Astrocyte (in vitro differentiated cells and primary cell): ENCODE measurements at regions not wholly inside any gene's neighbourhood (a gene's known extent, or its start where the extent isn't known, plus 50 kb on each side); places are given as distances from the start of the nearest gene placed in this dataset.
A peak's percentile ranks its signal among the peaks of the same experiment; 100 is the strongest.

Experiments used
- DNase-seq: peaks from one replicate; pipeline ENCODE4 v3.0.0-alpha.2; 2010; ENCODE audit warnings: low read depth
- FAIRE-seq: peaks from 2 replicates; lab custom pipeline; 2011; peaks lifted over from hg19 to GRCh38; lab: Jason Lieb, UNC
- H2AFZ ChIP-seq: 2 replicates; pipeline ENCODE4 v1.6.0; 2012; ENCODE audit warnings: low read depth, low read length, inconsistent platforms
- H3K27ac ChIP-seq: 2 replicates; pipeline ENCODE4 v1.5.1; 2011; ENCODE audit warnings: low read depth, low read length, inconsistent platforms
- H3K27me3 ChIP-seq: 2 replicates; pipeline ENCODE4 v1.6.0; 2011; ENCODE audit warnings: low read length, inconsistent platforms; ENCODE audit not compliant: insufficient read depth
- H3K36me3 ChIP-seq: 2 replicates; pipeline ENCODE4 v1.5.1; 2011; ENCODE audit warnings: low read length, inconsistent platforms; ENCODE audit not compliant: insufficient read depth
- H3K4me1 ChIP-seq: 2 replicates; pipeline ENCODE4 v1.5.1; 2011; ENCODE audit warnings: low read length, inconsistent platforms; ENCODE audit not compliant: insufficient read depth
- H3K4me2 ChIP-seq: 2 replicates; pipeline ENCODE4 v1.6.0; 2012; ENCODE audit warnings: low read length, inconsistent platforms
- H3K4me3 ChIP-seq: 2 replicates; pipeline ENCODE4 v1.5.1; 2011; ENCODE audit warnings: low read depth, mild to moderate bottlenecking, low read length, inconsistent platforms; ENCODE audit not compliant: insufficient read depth
- H3K79me2 ChIP-seq: 2 replicates; pipeline ENCODE4 v1.6.0; 2012; ENCODE audit warnings: mild to moderate bottlenecking, low read length, inconsistent platforms; ENCODE audit not compliant: insufficient read depth
- H3K9ac ChIP-seq: 2 replicates; pipeline ENCODE4 v1.6.0; 2012; ENCODE audit warnings: mild to moderate bottlenecking, low read length, inconsistent platforms
- H3K9me3 ChIP-seq: 2 replicates; pipeline ENCODE4 v1.5.1; 2012; ENCODE audit warnings: low read depth, mild to moderate bottlenecking, low read length, inconsistent platforms; ENCODE audit not compliant: insufficient read depth
- H4K20me1 ChIP-seq: 2 replicates; pipeline ENCODE4 v1.6.0; 2012; ENCODE audit warnings: low read length, inconsistent platforms; ENCODE audit not compliant: insufficient read depth
- H3K27ac Mint-ChIP-seq: one replicate; pipeline ENCODE4 v1.8.0; 2021; ENCODE audit warnings: mild to moderate bottlenecking, mixed read lengths; ENCODE audit not compliant: unreplicated experiment
- H3K27me3 Mint-ChIP-seq: one replicate; pipeline ENCODE4 v1.8.0; 2021; ENCODE audit warnings: low read depth, mixed read lengths; ENCODE audit not compliant: unreplicated experiment
- H3K36me3 Mint-ChIP-seq: one replicate; pipeline ENCODE4 v1.8.0; 2021; ENCODE audit warnings: low read depth, mixed read lengths; ENCODE audit not compliant: unreplicated experiment
- H3K4me1 Mint-ChIP-seq: one replicate; pipeline ENCODE4 v1.8.0; 2021; ENCODE audit warnings: low read depth, mixed read lengths; ENCODE audit not compliant: unreplicated experiment
- H3K4me3 Mint-ChIP-seq: one replicate; pipeline ENCODE4 v1.8.0; 2021; ENCODE audit warnings: mild to moderate bottlenecking, moderate library complexity, mixed read lengths; ENCODE audit not compliant: unreplicated experiment
- H3K9me3 Mint-ChIP-seq: one replicate; pipeline ENCODE4 v1.8.0; 2021; ENCODE audit warnings: mild to moderate bottlenecking, mixed read lengths; ENCODE audit not compliant: unreplicated experiment
- CTCF ChIP-seq: IDR thresholded peaks from 2 replicates; pipeline ENCODE4 v1.5.1; 2011; ENCODE audit warnings: low read depth, mild to moderate bottlenecking, inconsistent platforms, low read length, moderate library complexity; ENCODE audit not compliant: insufficient read depth
- EZH2 ChIP-seq: IDR thresholded peaks from 2 replicates; pipeline ENCODE4 v1.6.1; 2012; ENCODE audit warnings: mild to moderate bottlenecking, low read length, inconsistent platforms; ENCODE audit not compliant: insufficient read depth

- FAIRE-seq (no peak), DNase-seq (no peak)
- Histone ChIP-seq H3K9ac (no peak overlapping the region), H3K4me2 (peak overlapping the region; percentile 95), H3K27ac (no peak overlapping the region), H3K4me3 (no peak overlapping the region), H4K20me1 (peaks cover 47% of the 10 kb centered on the region), H3K27me3 (no peaks in the 10 kb centered on the region), H3K36me3 (peaks cover 3% of the 10 kb centered on the region), H3K9me3 (no peaks in the 10 kb centered on the region), H3K79me2 (peaks cover 87% of the 10 kb centered on the region), H3K4me1 (peaks cover 29% of the 10 kb centered on the region), H2AFZ (no peak overlapping the region)
- Mint-ChIP-seq H3K4me3 (peak overlapping the region; percentile 84), H3K36me3 (peaks cover 17% of the 10 kb centered on the region), H3K9me3 (no peaks in the 10 kb centered on the region), H3K4me1 (peaks cover 49% of the 10 kb centered on the region), H3K27me3 (no peaks in the 10 kb centered on the region), H3K27ac (peak overlapping the region; percentile 13)
- TF ChIP-seq CTCF (no peak), EZH2 (no peak)
Observed at GRCh38 chr9:35540315-35540714, 50.4 kb downstream of the RUSC2 start.

GRCh38 chr9:35546853-35547252 lies 56.9 kb downstream of the RUSC2 start:
- TF ChIP-seq CTCF (no peak), EZH2 (no peak)
- no peak overlapping the region for H3K27ac ChIP-seq
- H4K20me1 ChIP-seq, result peaks cover 89% of the 10 kb centered on the region
- no peak overlapping the region for H3K4me3 ChIP-seq
- H3K9me3 Mint-ChIP-seq, result no peaks in the 10 kb centered on the region
- no peaks in the 10 kb centered on the region for H3K27me3 ChIP-seq
- no peak overlapping the region for H3K4me3 Mint-ChIP-seq
- DNase-seq (no peak), FAIRE-seq (no peak)
- peaks cover 33% of the 10 kb centered on the region for H3K36me3 Mint-ChIP-seq
- H3K4me2 ChIP-seq, result no peak overlapping the region
- H3K27ac Mint-ChIP-seq, result peak overlapping the region; percentile 31
- H3K9ac ChIP-seq, result no peak overlapping the region
- H3K27me3 Mint-ChIP-seq, result no peaks in the 10 kb centered on the region
- H3K79me2 ChIP-seq, result peaks cover 93% of the 10 kb centered on the region
- no peaks in the 10 kb centered on the region for H3K4me1 ChIP-seq
- peaks cover 26% of the 10 kb centered on the region for H3K4me1 Mint-ChIP-seq
- peaks cover 12% of the 10 kb centered on the region for H3K36me3 ChIP-seq
- H2AFZ ChIP-seq, result no peak overlapping the region
- no peaks in the 10 kb centered on the region for H3K9me3 ChIP-seq

GRCh38 chr9:35547889-35548418 lies 57.1 kb upstream of the TESK1 start:
- peaks cover 92% of the 10 kb centered on the region for H3K79me2 ChIP-seq
- Mint-ChIP-seq H3K36me3 (peaks cover 35% of the 10 kb centered on the region), H3K4me1 (peaks cover 28% of the 10 kb centered on the region), H3K4me3 (no peak overlapping the region), H3K27me3 (no peaks in the 10 kb centered on the region), H3K27ac (no peak overlapping the region), H3K9me3 (no peaks in the 10 kb centered on the region)
- no peak overlapping the region for H3K27ac ChIP-seq
- no peak overlapping the region for H3K9ac ChIP-seq
- H3K36me3 ChIP-seq, result peaks cover 12% of the 10 kb centered on the region
- no peak for DNase-seq
- peaks cover 94% of the 10 kb centered on the region for H4K20me1 ChIP-seq
- H3K4me3 ChIP-seq, result no peak overlapping the region
- FAIRE-seq, result no peak
- no peak overlapping the region for H2AFZ ChIP-seq
- no peaks in the 10 kb centered on the region for H3K27me3 ChIP-seq
- no peaks in the 10 kb centered on the region for H3K9me3 ChIP-seq
- TF ChIP-seq CTCF (no peak), EZH2 (no peak)
- peaks cover 7% of the 10 kb centered on the region for H3K4me1 ChIP-seq
- H3K4me2 ChIP-seq, result no peak overlapping the region
